HEK293T (cell line): ENCODE measurements at regions not wholly inside any gene's neighbourhood (a gene's known extent, or its start where the extent isn't known, plus 50 kb on each side); places are given as distances from the start of the nearest gene placed in this dataset.

ENCODE experiments used
- CTCF ChIA-PET: fragments of 350-600 bp; formaldehyde crosslinking; extraction: SDS; loops from one replicate; lab custom pipeline; 2021; ENCODE audit warnings: antibody characterized with exemption, inconsistent platforms; lab: Yijun Ruan, JAX
- POLR2A ChIA-PET: fragments of 350-600 bp; formaldehyde crosslinking; extraction: SDS; loops from one replicate; lab custom pipeline; 2020; ENCODE audit warnings: antibody characterized with exemption, inconsistent platforms; lab: Yijun Ruan, JAX
- DNase-seq: peaks from one replicate; pipeline ENCODE4 v3.0.0; 2012; ENCODE audit warnings: mixed read lengths; ENCODE audit errors: extremely low spot score
- ARNT ChIP-seq: fragments of 450-650 bp; IDR thresholded peaks from 2 replicates; pipeline ENCODE4 v1.6.1; 2017; ENCODE audit warnings: mild to moderate bottlenecking
- BHLHE40 ChIP-seq: fragments of 450-650 bp; IDR thresholded peaks from 2 replicates; pipeline ENCODE4 v1.6.1; 2016; ENCODE audit warnings: mild to moderate bottlenecking, moderate library complexity, borderline replicate concordance
- CTBP1 ChIP-seq: fragments of 450-650 bp; IDR thresholded peaks from 2 replicates; pipeline ENCODE4 v1.6.1; 2016; ENCODE audit warnings: borderline replicate concordance
- ELF4 ChIP-seq: fragments of 450-650 bp; IDR thresholded peaks from 2 replicates; pipeline ENCODE4 v1.6.1; 2017; ENCODE audit warnings: antibody characterized with exemption
- FOXA1 ChIP-seq: fragments of 450-650 bp; IDR thresholded peaks from 2 replicates; pipeline ENCODE4 v1.6.1; 2016; ENCODE audit warnings: mild to moderate bottlenecking
- FOXK2 ChIP-seq: fragments of 450-650 bp; IDR thresholded peaks from 2 replicates; pipeline ENCODE4 v1.6.1; 2016; ENCODE audit warnings: mild to moderate bottlenecking
- FOXM1 ChIP-seq: fragments of 450-650 bp; IDR thresholded peaks from 2 replicates; pipeline ENCODE4 v1.6.1; 2017; ENCODE audit warnings: mild to moderate bottlenecking, borderline replicate concordance
- HDGF ChIP-seq: fragments of 450-650 bp; IDR thresholded peaks from 2 replicates; pipeline ENCODE4 v1.6.1; 2017; ENCODE audit warnings: antibody characterized with exemption, borderline replicate concordance
- L3MBTL2 ChIP-seq: fragments of 450-650 bp; conservative IDR thresholded peaks from 2 replicates; pipeline ENCODE4 v1.6.1; 2016; ENCODE audit warnings: mild to moderate bottlenecking
- LEF1 ChIP-seq: fragments of 450-650 bp; IDR thresholded peaks from 2 replicates; pipeline ENCODE4 v1.6.1; 2017; ENCODE audit warnings: mild to moderate bottlenecking, borderline replicate concordance
- NFRKB ChIP-seq: fragments of 450-650 bp; IDR thresholded peaks from 2 replicates; pipeline ENCODE4 v1.6.1; 2016; ENCODE audit warnings: mild to moderate bottlenecking, moderate library complexity
- SP1 ChIP-seq: fragments of 450-650 bp; IDR thresholded peaks from 2 replicates; pipeline ENCODE4 v1.6.1; 2017
- SUZ12 ChIP-seq: fragments of 450-650 bp; IDR thresholded peaks from 2 replicates; pipeline ENCODE4 v1.6.1; 2016; ENCODE audit warnings: mild to moderate bottlenecking
- TARDBP ChIP-seq: fragments of 450-650 bp; IDR thresholded peaks from 2 replicates; pipeline ENCODE4 v1.6.1; 2016
- ZNF384 ChIP-seq: fragments of 450-650 bp; IDR thresholded peaks from 2 replicates; pipeline ENCODE4 v1.6.1; 2016
- TF ChIP-seq, protein P1 (sequence below): fragments of 450-650 bp; IDR thresholded peaks from 2 replicates; pipeline ENCODE4 v1.6.1; 2016

DNA sequence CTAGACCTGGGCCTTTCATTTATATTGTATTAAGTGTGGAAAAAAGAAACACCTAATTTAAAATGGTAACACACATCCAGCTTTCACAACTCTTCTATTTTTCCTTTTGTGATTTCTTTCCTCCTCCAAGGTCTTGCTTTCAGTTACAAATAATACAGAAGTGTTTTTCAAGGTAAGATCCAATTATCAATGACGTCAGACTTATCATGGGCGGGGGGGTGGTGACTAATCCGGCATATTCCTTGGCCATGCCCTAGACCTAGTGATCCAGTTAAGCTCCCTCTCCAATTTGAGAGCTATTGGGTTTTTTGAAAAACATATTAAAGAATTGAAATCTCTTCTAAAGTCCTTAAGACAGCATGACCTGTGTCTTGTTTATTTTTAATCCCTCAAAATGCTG, 669.9 kb upstream of the NR5A2 start:
- ChIA-PET CTCF (no interaction called here), POLR2A (no interaction called here)
- DNase-seq: no peak
- TF ChIP-seq FOXM1 (no peak), ZNF384 (no peak), HDGF (no peak), SP1 (no peak), ELF4 (no peak), FOXK2 (no peak), BHLHE40 (no peak), LEF1 (no peak), FOXA1 (no peak), TARDBP (no peak), ARNT (no peak), SUZ12 (no peak), L3MBTL2 (no peak), NFRKB (no peak), CTBP1 (no peak)
- TF ChIP-seq, protein P1, sequence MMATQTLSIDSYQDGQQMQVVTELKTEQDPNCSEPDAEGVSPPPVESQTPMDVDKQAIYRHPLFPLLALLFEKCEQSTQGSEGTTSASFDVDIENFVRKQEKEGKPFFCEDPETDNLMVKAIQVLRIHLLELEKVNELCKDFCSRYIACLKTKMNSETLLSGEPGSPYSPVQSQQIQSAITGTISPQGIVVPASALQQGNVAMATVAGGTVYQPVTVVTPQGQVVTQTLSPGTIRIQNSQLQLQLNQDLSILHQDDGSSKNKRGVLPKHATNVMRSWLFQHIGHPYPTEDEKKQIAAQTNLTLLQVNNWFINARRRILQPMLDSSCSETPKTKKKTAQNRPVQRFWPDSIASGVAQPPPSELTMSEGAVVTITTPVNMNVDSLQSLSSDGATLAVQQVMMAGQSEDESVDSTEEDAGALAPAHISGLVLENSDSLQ: no peak

DNA sequence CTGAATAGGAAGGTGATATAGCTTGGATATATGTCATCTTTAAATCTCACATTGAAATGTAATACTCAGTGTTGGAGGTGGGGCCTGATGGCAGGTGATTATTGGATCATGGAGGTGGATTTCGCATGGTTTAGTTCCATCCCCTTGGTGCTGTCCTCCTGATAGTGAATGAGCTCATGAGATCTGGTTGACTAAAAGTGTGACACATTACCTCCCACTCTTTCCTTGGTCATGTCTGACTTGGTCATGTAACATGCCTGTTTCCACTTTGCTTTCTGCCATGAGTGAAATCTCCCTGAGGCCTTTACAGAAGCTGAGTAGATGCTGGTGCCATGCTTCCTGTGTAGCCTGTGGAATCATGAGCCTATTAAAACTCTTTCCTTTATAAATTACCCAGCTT, 664.5 kb upstream of the NR5A2 start:
- TF ChIP-seq ZNF384 (no peak), CTBP1 (no peak), L3MBTL2 (no peak), TARDBP (no peak), ARNT (no peak), LEF1 (no peak), ELF4 (no peak), BHLHE40 (no peak), FOXM1 (no peak), NFRKB (no peak), HDGF (no peak), FOXA1 (no peak), FOXK2 (no peak), SUZ12 (no peak), SP1 (no peak)
- TF ChIP-seq, protein P1: no peak
- ChIA-PET CTCF (no interaction called here), POLR2A (no interaction called here)
- DNase-seq: no peak

DNA sequence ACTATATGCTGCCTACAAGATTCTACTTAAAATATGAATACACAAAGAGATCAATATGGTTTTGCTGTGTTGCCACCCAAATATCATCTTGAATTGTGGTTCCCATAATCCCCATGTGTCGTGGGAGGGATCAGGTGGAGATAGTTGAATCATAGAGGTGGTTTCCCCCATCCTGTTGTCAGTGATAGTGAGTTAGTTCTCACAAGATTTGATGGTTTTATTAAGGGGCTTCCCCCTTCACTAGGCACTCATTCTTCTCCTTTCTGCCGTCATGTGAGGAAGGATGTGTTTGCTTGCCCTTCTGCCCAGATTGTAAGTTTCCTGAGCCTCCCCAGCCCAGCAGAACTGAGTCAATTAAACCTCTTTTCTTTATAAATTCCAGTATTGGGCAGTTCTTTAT, 654.4 kb upstream of the NR5A2 start:
- ChIA-PET POLR2A (no interaction called here), CTCF (interaction anchor here (0.6 kb wide), 1 partner anchor 57 kb away, joined by 3 read pairs; no protein-coding TSS in a partner anchor)
- TF ChIP-seq FOXM1: no peak
- TF ChIP-seq HDGF: no peak
- no peak for TF ChIP-seq TARDBP
- no peak for TF ChIP-seq SP1
- TF ChIP-seq BHLHE40: no peak
- TF ChIP-seq LEF1: no peak
- TF ChIP-seq FOXA1: no peak
- no peak for TF ChIP-seq CTBP1
- TF ChIP-seq NFRKB: no peak
- no peak for DNase-seq

DNA sequence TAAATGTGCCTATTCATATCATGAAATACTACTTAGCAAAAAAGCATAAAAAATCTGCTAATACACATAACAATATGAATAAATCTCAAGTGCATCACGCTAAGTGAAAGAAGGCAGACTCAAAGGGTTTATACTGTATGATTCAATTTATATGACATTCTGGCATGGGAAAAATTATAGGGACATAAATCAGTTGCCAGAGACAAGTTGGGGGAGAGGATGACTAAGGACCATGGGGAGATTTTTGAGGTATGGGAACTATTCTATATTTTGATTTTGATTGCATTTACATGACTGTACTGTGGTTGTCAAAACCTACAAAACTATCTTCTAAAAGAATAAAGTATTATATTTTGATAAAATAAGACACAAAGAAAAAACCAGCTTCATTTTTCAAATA, 650.3 kb upstream of the NR5A2 start:
- CTCF ChIA-PET: no interaction called here
- POLR2A ChIA-PET: no interaction called here
- TF ChIP-seq TARDBP: no peak
- DNase-seq: no peak

DNA sequence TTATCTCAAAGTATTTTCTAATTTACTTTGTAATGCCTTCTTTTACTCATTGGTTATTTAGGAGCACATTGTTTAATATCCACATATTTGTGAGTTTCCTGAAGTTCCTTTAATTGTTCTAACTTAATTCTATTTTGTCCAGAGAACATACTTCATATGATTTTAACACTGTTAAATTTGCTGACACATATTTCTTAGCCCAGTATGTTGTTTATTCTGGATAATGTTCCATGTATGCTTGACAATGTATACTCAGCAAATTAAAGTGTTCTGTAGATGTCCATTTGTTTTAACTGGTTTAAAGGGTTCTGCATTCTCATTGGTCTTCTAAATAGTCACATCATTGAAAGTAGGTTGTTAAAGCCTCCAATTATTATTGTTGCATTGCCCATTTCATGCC, 643.7 kb upstream of the NR5A2 start:
- TF ChIP-seq ZNF384 (no peak), SUZ12 (no peak), CTBP1 (no peak)
- ChIA-PET CTCF (no interaction called here), POLR2A (no interaction called here)
- no peak for DNase-seq

DNA sequence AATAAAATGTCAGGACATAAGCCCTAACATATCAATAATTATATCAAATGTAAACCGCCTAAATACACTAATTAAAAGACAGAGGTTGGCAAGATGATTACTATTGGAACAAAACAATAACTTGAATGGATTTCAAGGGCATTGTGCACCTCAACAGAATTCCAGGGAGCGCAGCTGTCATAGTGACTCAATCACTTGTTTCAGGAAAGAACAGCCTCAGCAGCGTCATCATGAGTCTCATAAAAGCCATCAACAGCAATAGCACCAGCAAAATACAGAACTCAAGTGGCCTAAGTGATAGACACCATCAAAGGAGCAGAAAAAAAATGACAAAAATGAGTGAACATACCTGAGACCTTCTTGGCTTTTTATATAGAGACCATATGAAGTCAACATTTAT, 632.7 kb upstream of the NR5A2 start:
- CTCF ChIA-PET: no interaction called here
- TF ChIP-seq FOXA1 (no peak), L3MBTL2 (no peak), SP1 (no peak), ELF4 (no peak)
- DNase-seq: no peak
- POLR2A ChIA-PET: no interaction called here

DNA sequence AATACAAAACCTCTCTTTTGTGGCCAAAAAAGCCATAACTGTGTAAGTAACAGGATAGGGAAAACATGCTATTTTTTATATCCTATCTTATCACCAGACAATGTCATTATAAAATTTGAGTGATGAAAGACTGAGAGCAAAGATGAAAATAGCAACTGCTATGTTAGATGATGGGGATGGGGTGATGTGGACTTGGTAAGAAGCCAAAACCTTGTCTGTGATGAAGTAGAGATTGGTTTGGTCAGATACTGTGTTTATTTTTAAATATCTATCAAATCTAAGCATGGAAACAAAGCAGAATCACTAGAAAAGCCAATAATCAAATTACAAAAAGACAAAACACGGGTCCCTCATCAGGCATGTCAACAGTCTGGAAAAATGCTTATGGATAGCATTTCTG, 631.1 kb upstream of the NR5A2 start:
- TF ChIP-seq CTBP1 (no peak), ARNT (no peak), TARDBP (no peak), ELF4 (no peak), FOXM1 (no peak), BHLHE40 (no peak), FOXK2 (no peak), SP1 (no peak), ZNF384 (no peak), NFRKB (no peak), L3MBTL2 (no peak), FOXA1 (no peak), HDGF (no peak), LEF1 (no peak)
- TF ChIP-seq, protein P1: no peak
- DNase-seq: no peak
- ChIA-PET POLR2A (no interaction called here), CTCF (no interaction called here)
